ENCODE measurements at regions not wholly inside any gene's neighbourhood (a gene's known extent, or its start where the extent isn't known, plus 50 kb on each side); places are given as distances from the start of the nearest gene placed in this dataset.

DNA sequence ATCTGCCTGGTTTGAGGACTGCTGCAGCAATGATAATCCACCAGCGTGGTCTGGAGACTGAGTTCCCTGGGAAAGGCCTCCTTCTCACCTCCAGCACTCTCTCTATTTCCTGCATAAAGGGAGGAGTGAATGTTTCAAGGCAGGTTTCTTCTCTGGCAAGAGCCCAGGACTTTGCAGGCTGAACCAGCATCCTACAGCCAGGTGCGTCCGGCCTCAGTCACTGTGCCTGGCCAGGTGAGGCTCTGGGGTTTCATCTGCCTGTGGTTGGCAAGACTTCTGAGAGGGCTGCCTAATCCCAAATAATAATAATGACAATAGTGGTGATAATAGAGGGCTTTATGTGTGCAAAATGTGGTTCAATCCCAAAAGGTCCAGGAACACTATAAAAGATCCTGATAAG lies 269.0 kb upstream of the TBC1D5 start:
- POLR2A ChIA-PET: no interaction called here
- CTCF ChIA-PET: no interaction called here
- no peak for DNase-seq (ENCODE audit: extremely low spot score)
- no peak for TF ChIP-seq SUZ12 (IDR thresholded peaks at IDR 0.05)
- no peak for TF ChIP-seq LEF1 (IDR thresholded peaks at IDR 0.05; ENCODE audit: borderline replicate concordance)
- TF ChIP-seq L3MBTL2 (conservative IDR thresholded peaks at IDR 0.05): no peak
- no peak for TF ChIP-seq TARDBP (IDR thresholded peaks at IDR 0.05)
- no peak for TF ChIP-seq FOXM1 (IDR thresholded peaks at IDR 0.05; ENCODE audit: borderline replicate concordance)
- TF ChIP-seq, protein P1, sequence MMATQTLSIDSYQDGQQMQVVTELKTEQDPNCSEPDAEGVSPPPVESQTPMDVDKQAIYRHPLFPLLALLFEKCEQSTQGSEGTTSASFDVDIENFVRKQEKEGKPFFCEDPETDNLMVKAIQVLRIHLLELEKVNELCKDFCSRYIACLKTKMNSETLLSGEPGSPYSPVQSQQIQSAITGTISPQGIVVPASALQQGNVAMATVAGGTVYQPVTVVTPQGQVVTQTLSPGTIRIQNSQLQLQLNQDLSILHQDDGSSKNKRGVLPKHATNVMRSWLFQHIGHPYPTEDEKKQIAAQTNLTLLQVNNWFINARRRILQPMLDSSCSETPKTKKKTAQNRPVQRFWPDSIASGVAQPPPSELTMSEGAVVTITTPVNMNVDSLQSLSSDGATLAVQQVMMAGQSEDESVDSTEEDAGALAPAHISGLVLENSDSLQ (IDR thresholded peaks at IDR 0.05): no peak
- no peak for TF ChIP-seq BHLHE40 (IDR thresholded peaks at IDR 0.05; ENCODE audit: borderline replicate concordance)
- no peak for TF ChIP-seq HDGF (IDR thresholded peaks at IDR 0.05; ENCODE audit: borderline replicate concordance)
- no peak for TF ChIP-seq ELF4 (IDR thresholded peaks at IDR 0.05)
- TF ChIP-seq ZNF384 (IDR thresholded peaks at IDR 0.05): no peak
- TF ChIP-seq CTBP1 (IDR thresholded peaks at IDR 0.05; ENCODE audit: borderline replicate concordance): no peak
- no peak for TF ChIP-seq NFRKB (IDR thresholded peaks at IDR 0.05)
- no peak for TF ChIP-seq ARNT (IDR thresholded peaks at IDR 0.05)
- TF ChIP-seq FOXK2 (IDR thresholded peaks at IDR 0.05): no peak

DNA sequence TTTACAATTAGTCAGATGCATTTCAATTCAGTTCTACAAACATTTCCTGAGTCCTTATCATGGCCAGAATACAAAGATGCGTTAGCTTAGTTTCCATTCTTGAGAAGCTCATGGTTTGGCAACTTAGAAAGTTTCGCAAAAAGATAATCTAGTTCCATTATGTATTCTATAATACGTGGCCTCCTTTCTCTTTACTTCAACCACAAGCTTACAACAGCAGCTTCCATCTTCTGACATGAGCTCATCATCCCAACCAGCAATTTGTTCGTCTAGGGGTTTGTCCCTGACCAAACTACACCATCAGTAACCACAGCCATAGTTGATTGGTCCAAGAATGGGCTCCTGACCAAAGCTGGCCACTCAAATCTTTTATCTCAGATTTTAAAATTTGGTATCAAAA lies 267.6 kb upstream of the TBC1D5 start:
- TF ChIP-seq FOXA1 (IDR thresholded peaks at IDR 0.05) (no peak), FOXM1 (IDR thresholded peaks at IDR 0.05; ENCODE audit: borderline replicate concordance) (no peak), SP1 (IDR thresholded peaks at IDR 0.05) (no peak), CTBP1 (IDR thresholded peaks at IDR 0.05; ENCODE audit: borderline replicate concordance) (no peak), SUZ12 (IDR thresholded peaks at IDR 0.05) (no peak), BHLHE40 (IDR thresholded peaks at IDR 0.05; ENCODE audit: borderline replicate concordance) (no peak), FOXK2 (IDR thresholded peaks at IDR 0.05) (no peak), TARDBP (IDR thresholded peaks at IDR 0.05) (no peak), L3MBTL2 (conservative IDR thresholded peaks at IDR 0.05) (no peak), ARNT (IDR thresholded peaks at IDR 0.05) (no peak), LEF1 (IDR thresholded peaks at IDR 0.05; ENCODE audit: borderline replicate concordance) (no peak)
- TF ChIP-seq, protein P1 (IDR thresholded peaks at IDR 0.05): no peak
- no peak for DNase-seq (ENCODE audit: extremely low spot score)
- POLR2A ChIA-PET: no interaction called here
- CTCF ChIA-PET: no interaction called here

DNA sequence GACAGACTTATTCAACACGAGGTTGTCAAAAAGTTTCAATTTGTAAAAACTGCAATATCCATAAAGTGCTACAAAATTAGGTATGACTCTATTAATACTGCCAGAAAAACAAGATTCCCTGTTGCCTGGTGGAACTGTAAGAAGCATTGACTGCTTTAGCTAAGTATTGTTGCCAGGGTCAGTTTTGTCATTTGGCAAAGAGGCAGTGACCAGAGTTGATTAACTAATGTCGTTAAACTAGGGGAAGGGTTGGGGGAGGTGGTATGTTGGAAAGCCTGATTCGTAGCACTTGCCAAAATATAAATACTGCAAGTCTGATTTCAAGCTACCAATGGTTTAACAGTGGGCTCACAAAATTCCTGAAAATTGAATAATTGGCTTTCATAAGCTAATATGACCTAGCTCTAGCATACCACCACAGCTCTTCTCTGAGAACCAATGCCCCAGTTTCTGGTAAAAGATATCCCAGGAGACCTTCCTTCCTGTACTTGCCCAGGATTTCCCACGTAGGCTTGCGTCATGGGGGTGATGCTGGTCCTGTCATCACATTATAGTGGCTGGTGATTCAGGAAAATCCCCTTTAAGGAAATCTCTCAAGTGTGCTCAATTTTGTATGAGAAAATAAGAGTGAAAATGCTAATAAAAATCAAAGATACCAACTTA lies 266.4 kb upstream of the TBC1D5 start:
- DNase-seq (ENCODE audit: extremely low spot score): no peak
- POLR2A ChIA-PET: no interaction called here
- CTCF ChIA-PET: no interaction called here
- no peak for TF ChIP-seq LEF1 (IDR thresholded peaks at IDR 0.05; ENCODE audit: borderline replicate concordance)
- no peak for TF ChIP-seq ARNT (IDR thresholded peaks at IDR 0.05)
- TF ChIP-seq CTBP1 (IDR thresholded peaks at IDR 0.05; ENCODE audit: borderline replicate concordance): no peak
- TF ChIP-seq TARDBP (IDR thresholded peaks at IDR 0.05): no peak
- no peak for TF ChIP-seq HDGF (IDR thresholded peaks at IDR 0.05; ENCODE audit: borderline replicate concordance)
- no peak for TF ChIP-seq NFRKB (IDR thresholded peaks at IDR 0.05)
- TF ChIP-seq, protein P1 (IDR thresholded peaks at IDR 0.05): no peak
- no peak for TF ChIP-seq SP1 (IDR thresholded peaks at IDR 0.05)
- TF ChIP-seq SUZ12 (IDR thresholded peaks at IDR 0.05): no peak
- no peak for TF ChIP-seq FOXK2 (IDR thresholded peaks at IDR 0.05)
- no peak for TF ChIP-seq FOXM1 (IDR thresholded peaks at IDR 0.05; ENCODE audit: borderline replicate concordance)
- no peak for TF ChIP-seq ELF4 (IDR thresholded peaks at IDR 0.05)
- TF ChIP-seq L3MBTL2 (conservative IDR thresholded peaks at IDR 0.05): no peak
- no peak for TF ChIP-seq BHLHE40 (IDR thresholded peaks at IDR 0.05; ENCODE audit: borderline replicate concordance)
- no peak for TF ChIP-seq ZNF384 (IDR thresholded peaks at IDR 0.05)

DNA sequence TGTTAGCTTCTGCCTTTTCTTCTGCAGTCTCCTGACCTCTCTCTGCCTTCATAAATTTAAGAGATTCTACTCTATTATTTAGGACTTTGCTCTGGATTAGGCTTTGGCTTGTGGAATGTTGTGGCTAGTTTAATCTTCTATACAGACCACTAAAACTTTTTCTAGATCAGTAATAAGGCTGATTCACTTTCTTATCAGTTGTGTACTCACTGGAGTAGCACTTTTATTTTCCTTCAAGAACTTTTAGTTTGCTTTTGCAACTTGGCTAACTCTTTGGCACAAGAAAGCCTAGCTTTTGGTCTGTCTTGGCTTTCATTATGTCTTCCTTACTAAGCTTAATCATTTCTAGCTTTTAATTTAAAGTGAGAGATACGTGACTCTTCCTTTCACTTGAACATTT lies 265.5 kb upstream of the TBC1D5 start:
- DNase-seq (ENCODE audit: extremely low spot score): no peak
- ChIA-PET CTCF (no interaction called here), POLR2A (no interaction called here)
- TF ChIP-seq FOXM1 (IDR thresholded peaks at IDR 0.05; ENCODE audit: borderline replicate concordance): no peak
- TF ChIP-seq L3MBTL2 (conservative IDR thresholded peaks at IDR 0.05): no peak
- no peak for TF ChIP-seq NFRKB (IDR thresholded peaks at IDR 0.05)
- TF ChIP-seq ELF4 (IDR thresholded peaks at IDR 0.05): no peak
- no peak for TF ChIP-seq LEF1 (IDR thresholded peaks at IDR 0.05; ENCODE audit: borderline replicate concordance)
- TF ChIP-seq ZNF384 (IDR thresholded peaks at IDR 0.05): no peak
- no peak for TF ChIP-seq TARDBP (IDR thresholded peaks at IDR 0.05)
- no peak for TF ChIP-seq FOXK2 (IDR thresholded peaks at IDR 0.05)
- TF ChIP-seq HDGF (IDR thresholded peaks at IDR 0.05; ENCODE audit: borderline replicate concordance): no peak
- no peak for TF ChIP-seq SP1 (IDR thresholded peaks at IDR 0.05)
- TF ChIP-seq BHLHE40 (IDR thresholded peaks at IDR 0.05; ENCODE audit: borderline replicate concordance): no peak
- no peak for TF ChIP-seq SUZ12 (IDR thresholded peaks at IDR 0.05)
- TF ChIP-seq ARNT (IDR thresholded peaks at IDR 0.05): no peak
- no peak for TF ChIP-seq FOXA1 (IDR thresholded peaks at IDR 0.05)
- no peak for TF ChIP-seq CTBP1 (IDR thresholded peaks at IDR 0.05; ENCODE audit: borderline replicate concordance)

DNA sequence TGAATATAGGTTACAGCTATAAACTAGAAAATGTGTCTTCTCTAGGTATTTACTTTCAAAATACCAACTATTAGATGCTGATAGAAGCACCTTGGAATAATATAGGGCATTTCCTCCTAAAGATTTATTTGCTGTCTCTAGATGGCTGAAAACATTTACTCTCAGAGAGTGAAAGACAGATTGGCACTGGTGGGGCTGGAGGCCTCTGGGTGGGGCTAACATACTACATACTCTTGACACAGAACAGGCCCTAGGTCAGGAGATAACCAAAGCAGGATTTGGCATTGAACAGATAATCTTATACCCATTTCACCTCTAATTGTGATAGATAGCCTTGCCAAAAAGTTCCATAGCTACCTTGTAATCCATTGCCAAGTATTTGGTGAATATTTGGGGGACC lies 253.3 kb upstream of the TBC1D5 start:
- no peak for TF ChIP-seq LEF1 (IDR thresholded peaks at IDR 0.05; ENCODE audit: borderline replicate concordance)
- TF ChIP-seq FOXK2 (IDR thresholded peaks at IDR 0.05): no peak
- TF ChIP-seq FOXA1 (IDR thresholded peaks at IDR 0.05): no peak
- TF ChIP-seq BHLHE40 (IDR thresholded peaks at IDR 0.05; ENCODE audit: borderline replicate concordance): no peak
- ChIA-PET CTCF (no interaction called here), POLR2A (no interaction called here)
- DNase-seq (ENCODE audit: extremely low spot score): no peak

DNA sequence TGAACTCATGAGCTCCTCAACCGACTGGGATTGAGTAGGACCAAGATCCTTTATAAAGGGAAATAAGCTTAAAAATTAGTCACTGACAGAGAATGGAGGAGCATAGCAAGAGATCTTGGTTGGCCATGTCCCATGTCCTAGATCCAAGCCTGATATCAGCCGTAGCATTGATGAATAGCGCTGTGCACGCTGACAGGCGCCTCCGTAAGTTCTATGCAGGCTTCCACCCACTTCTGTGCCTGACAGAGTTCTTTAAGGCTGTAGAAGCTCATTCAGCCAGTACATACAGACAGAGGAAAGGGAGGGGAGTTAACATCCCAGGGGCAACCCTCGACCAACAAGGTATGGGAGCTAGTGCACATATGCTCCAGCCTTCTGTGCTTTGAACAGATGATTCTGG lies 251.7 kb upstream of the TBC1D5 start:
- TF ChIP-seq CTBP1 (IDR thresholded peaks at IDR 0.05; ENCODE audit: borderline replicate concordance) (no peak), ARNT (IDR thresholded peaks at IDR 0.05) (no peak), HDGF (IDR thresholded peaks at IDR 0.05; ENCODE audit: borderline replicate concordance) (no peak), BHLHE40 (IDR thresholded peaks at IDR 0.05; ENCODE audit: borderline replicate concordance) (no peak), ELF4 (IDR thresholded peaks at IDR 0.05) (no peak), L3MBTL2 (conservative IDR thresholded peaks at IDR 0.05) (no peak)
- ChIA-PET POLR2A (no interaction called here), CTCF (no interaction called here)
- DNase-seq (ENCODE audit: extremely low spot score): no peak

Measured in HEK293T (cell line).